ENCODE measurements at regions not wholly inside any gene's neighbourhood (a gene's known extent, or its start where the extent isn't known, plus 50 kb on each side); places are given as distances from the start of the nearest gene placed in this dataset.

DNA sequence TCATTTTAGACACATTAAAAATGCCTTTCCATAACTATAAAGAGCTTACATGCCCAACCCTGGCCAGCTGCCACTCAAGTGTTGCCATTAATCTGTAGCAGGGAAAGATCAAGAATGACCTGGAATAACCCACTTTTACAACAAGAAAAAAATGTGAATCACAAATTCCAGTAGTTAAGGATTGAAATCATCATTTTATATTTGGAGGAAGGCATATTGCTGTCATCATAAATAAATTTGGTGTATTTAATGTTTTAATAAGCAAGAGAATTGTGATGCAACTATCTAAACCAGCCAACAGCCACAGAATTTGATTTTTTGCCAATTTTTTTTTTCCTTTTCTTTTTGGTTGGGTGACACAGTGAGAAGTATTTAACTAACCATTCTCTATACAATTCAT, 240.0 kb upstream of the SEMA6D start:
- peaks cover 58% of the 10 kb centered on the region for H3K9me3 ChIP-seq (ENCODE audit: low read length)
- no peaks in the 10 kb centered on the region for H3K4me1 ChIP-seq (ENCODE audit: insufficient read depth, low read length)
- H4K20me1 ChIP-seq (ENCODE audit: insufficient read depth, low read length), result no peaks in the 10 kb centered on the region
- H3K36me3 ChIP-seq (replicated peaks in 1 of 2; ENCODE audit: control insufficient read depth in 1 of 2, insufficient read depth in 2 of 2, low read length in 2 of 2), result no peaks in the 10 kb centered on the region
- no peak overlapping the region for H2AFZ ChIP-seq (ENCODE audit: low read length)
- BruUV-seq (replicated peaks), result no TSS peak
- no peaks in the 10 kb centered on the region for H3K79me2 ChIP-seq (ENCODE audit: insufficient read depth, low read length)
- intact Hi-C loops (cut with micrococcal nuclease; ENCODE audit: unreplicated experiment), result loop anchor here (10.0 kb wide), 1 partner anchor 57 kb away; no protein-coding TSS in a partner anchor
- H3K27me3 ChIP-seq (ENCODE audit: control insufficient read depth in 1 of 2, insufficient read depth in 2 of 2, low read length in 2 of 2), result no peaks in the 10 kb centered on the region
- no peak for DNase-seq (ENCODE audit: low spot score)
- no peak overlapping the region for H3K4me3 ChIP-seq (replicated peaks in 1 of 3; ENCODE audit: insufficient read depth in 1 of 3, low read depth in 2 of 3, low read length in 3 of 3)
- no peak for FAIRE-seq
- ATAC-seq, result no peak
- TF ChIP-seq ZNF496 (CRISPR knock-in tag; IDR thresholded peaks at IDR 0.05; ENCODE audit: insufficient replicate concordance) (no peak), NFE2 (CRISPR knock-in tag; IDR thresholded peaks at IDR 0.05) (no peak), MEIS1 (CRISPR knock-in tag; IDR thresholded peaks at IDR 0.05; ENCODE audit: borderline replicate concordance) (no peak), TCF7L2 (IDR thresholded peaks at IDR 0.05; ENCODE audit: low read depth, low read length) (no peak)
- CTCF ChIA-PET (ENCODE audit: low intra/inter-chr PET ratio, low total read pairs), result no interaction called here
- in situ Hi-C loops (cut with HindIII; ENCODE audit: extremely low pct_ligation_motif_present, low pct_unique_long_range_greater_than_20kb), result no loop called here
- H3K4me2 ChIP-seq (ENCODE audit: low read depth, low read length), result no peak overlapping the region
- H3K27ac ChIP-seq (ENCODE audit: extremely low read length, insufficient read depth, low read length), result no peak overlapping the region
- POLR2A ChIA-PET, result no interaction called here
- no peak overlapping the region for H3K9ac ChIP-seq (ENCODE audit: insufficient read depth, low read depth, low read length)

- no peak for ATAC-seq
- no peak overlapping the region for H3K9ac ChIP-seq (ENCODE audit: insufficient read depth, low read depth, low read length)
- CTCF ChIA-PET (ENCODE audit: low intra/inter-chr PET ratio, low total read pairs), result no interaction called here
- in situ Hi-C loops (cut with HindIII; ENCODE audit: extremely low pct_ligation_motif_present, low pct_unique_long_range_greater_than_20kb), result no loop called here
- no peaks in the 10 kb centered on the region for H3K79me2 ChIP-seq (ENCODE audit: insufficient read depth, low read length)
- no peak overlapping the region for H3K4me3 ChIP-seq (replicated peaks in 1 of 3; ENCODE audit: insufficient read depth in 1 of 3, low read depth in 2 of 3, low read length in 3 of 3)
- H3K27ac ChIP-seq (ENCODE audit: extremely low read length, insufficient read depth, low read length), result no peak overlapping the region
- no peak overlapping the region for H2AFZ ChIP-seq (ENCODE audit: low read length)
- no peak for DNase-seq (ENCODE audit: low spot score)
- WGBS (ENCODE audit: low lambda C conversion rate), result 11% methylated on average over 3 of the region's 3 CpGs
- no peaks in the 10 kb centered on the region for H3K27me3 ChIP-seq (ENCODE audit: control insufficient read depth in 1 of 2, insufficient read depth in 2 of 2, low read length in 2 of 2)
- no peaks in the 10 kb centered on the region for H3K36me3 ChIP-seq (replicated peaks in 1 of 2; ENCODE audit: control insufficient read depth in 1 of 2, insufficient read depth in 2 of 2, low read length in 2 of 2)
- intact Hi-C loops (cut with micrococcal nuclease; ENCODE audit: unreplicated experiment), result no loop called here
- H3K9me3 ChIP-seq (ENCODE audit: low read length), result peaks cover 78% of the 10 kb centered on the region
- POLR2A ChIA-PET, result no interaction called here
- no TSS peak for BruUV-seq (replicated peaks)
- no peak for FAIRE-seq
- no peak overlapping the region for H3K4me2 ChIP-seq (ENCODE audit: low read depth, low read length)
- H4K20me1 ChIP-seq (ENCODE audit: insufficient read depth, low read length), result no peaks in the 10 kb centered on the region
- H3K4me1 ChIP-seq (ENCODE audit: insufficient read depth, low read length), result no peaks in the 10 kb centered on the region
- no peak for TF ChIP-seq NR2F6 (IDR thresholded peaks at IDR 0.05)
- TF ChIP-seq NR2F6 (CRISPR knock-in tag; IDR thresholded peaks at IDR 0.05), result no peak
- TF ChIP-seq SP1 (IDR thresholded peaks at IDR 0.05), result no peak
- no peak for TF ChIP-seq SP1 (CRISPR knock-in tag; IDR thresholded peaks at IDR 0.05)
- no peak for TF ChIP-seq FOXA3 (CRISPR knock-in tag; IDR thresholded peaks at IDR 0.05)
- no peak for TF ChIP-seq GATA4 (IDR thresholded peaks at IDR 0.05; ENCODE audit: borderline replicate concordance, low read depth)
- TF ChIP-seq NFIB (CRISPR knock-in tag; IDR thresholded peaks at IDR 0.05; ENCODE audit: borderline replicate concordance), result no peak
- TF ChIP-seq, protein P1, sequence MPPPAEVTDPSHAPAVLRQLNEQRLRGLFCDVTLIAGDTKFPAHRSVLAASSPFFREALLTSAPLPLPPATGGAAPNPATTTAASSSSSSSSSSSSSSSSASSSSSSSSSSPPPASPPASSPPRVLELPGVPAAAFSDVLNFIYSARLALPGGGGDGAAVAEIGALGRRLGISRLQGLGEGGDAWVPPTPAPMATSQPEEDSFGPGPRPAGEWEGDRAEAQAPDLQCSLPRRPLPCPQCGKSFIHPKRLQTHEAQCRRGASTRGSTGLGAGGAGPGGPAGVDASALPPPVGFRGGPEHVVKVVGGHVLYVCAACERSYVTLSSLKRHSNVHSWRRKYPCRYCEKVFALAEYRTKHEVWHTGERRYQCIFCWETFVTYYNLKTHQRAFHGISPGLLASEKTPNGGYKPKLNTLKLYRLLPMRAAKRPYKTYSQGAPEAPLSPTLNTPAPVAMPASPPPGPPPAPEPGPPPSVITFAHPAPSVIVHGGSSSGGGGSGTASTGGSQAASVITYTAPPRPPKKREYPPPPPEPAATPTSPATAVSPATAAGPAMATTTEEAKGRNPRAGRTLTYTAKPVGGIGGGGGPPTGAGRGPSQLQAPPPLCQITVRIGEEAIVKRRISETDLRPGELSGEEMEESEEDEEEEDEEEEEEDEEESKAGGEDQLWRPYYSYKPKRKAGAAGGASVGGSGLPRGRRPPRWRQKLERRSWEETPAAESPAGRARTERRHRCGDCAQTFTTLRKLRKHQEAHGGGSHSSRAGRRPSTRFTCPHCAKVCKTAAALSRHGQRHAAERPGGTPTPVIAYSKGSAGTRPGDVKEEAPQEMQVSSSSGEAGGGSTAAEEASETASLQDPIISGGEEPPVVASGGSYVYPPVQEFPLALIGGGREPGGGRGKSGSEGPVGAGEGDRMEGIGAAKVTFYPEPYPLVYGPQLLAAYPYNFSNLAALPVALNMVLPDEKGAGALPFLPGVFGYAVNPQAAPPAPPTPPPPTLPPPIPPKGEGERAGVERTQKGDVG (CRISPR knock-in tag; IDR thresholded peaks at IDR 0.05; ENCODE audit: borderline replicate concordance), result no peak
- TF ChIP-seq, protein P2, sequence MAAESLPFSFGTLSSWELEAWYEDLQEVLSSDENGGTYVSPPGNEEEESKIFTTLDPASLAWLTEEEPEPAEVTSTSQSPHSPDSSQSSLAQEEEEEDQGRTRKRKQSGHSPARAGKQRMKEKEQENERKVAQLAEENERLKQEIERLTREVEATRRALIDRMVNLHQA (CRISPR knock-in tag; IDR thresholded peaks at IDR 0.05), result no peak
- no peak for TF ChIP-seq ASH2L (IDR thresholded peaks at IDR 0.05; ENCODE audit: insufficient read length, low read depth, low read length)
- no peak for TF ChIP-seq ZNF776 (CRISPR knock-in tag; IDR thresholded peaks at IDR 0.05)
- no peak for TF ChIP-seq ZBTB10 (CRISPR knock-in tag; IDR thresholded peaks at IDR 0.05; ENCODE audit: borderline replicate concordance)
Measured at GRCh38 chr15:47484059-47484458, 233.2 kb upstream of the SEMA6D start.
